NCI-H146 treated with DMSO at 0.1 percent for 48 hours (cell line): ENCODE measurements at regions not wholly inside any gene's neighbourhood (a gene's known extent, or its start where the extent isn't known, plus 50 kb on each side); places are given as distances from the start of the nearest gene placed in this dataset.

ENCODE experiments used
- DNase-seq: peaks from one replicate; lab custom pipeline; 2025; ENCODE audit not compliant: unreplicated experiment; lab: John Stamatoyannopoulos, UW

DNA sequence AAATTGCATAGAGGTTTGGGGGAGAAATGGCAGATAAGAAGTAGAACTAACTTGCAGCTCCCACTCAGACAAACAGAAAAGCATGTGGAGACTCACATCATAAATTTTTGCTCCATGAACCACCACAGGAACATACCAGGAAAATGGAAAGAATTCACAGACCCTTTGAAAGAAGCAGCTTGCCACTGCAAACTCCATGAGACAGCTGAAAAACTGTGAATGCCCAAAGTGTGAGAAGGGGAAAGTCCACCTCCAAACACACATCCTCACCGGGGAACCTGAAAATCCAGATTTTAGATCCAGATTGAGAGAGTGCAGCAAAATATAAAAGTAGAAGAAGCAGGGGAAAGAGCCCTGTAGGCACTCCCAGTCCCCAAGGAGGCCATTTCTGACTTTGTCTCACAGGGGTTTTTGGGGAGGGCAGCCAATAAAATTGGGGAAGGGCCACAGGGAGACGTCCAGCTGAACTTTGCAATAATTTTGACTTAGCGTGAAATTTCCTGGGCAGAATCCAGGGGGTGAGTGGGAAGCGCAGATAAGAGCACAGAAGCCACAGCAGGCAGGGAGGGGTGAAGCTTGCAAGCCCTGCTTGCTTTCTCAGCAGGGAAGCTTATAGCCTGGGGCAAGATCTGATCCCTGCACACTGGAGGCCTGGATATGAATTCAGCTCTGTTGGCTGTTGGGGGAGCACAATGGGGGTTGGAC is 183.4 kb upstream of the UBE2E2 start:
- DNase-seq: peak; percentile 55

- DNase-seq: no peak
These were observed 174.8 kb upstream of the UBE2E2 start for GRCh38 chr3:23028294-23028693.

DNA sequence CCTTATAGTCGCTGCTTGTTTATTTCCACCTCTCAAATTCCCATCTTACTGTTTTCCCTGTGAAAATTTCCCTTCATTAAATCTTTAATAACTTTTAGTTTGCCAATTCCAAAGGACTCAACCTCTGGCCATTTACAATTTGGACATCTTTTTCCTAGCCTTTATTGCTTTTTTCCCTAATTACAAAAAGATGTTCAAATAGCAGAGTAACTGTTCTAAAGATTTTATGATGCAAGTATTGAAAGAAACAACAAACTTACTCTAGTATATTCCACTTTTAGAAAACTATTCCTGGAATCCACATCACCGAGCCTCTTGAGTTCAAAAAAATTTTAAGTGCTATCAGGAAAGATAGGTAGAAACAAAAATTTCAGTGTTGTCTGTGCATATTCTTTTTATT is 174.1 kb upstream of the UBE2E2 start:
- no peak for DNase-seq

DNA sequence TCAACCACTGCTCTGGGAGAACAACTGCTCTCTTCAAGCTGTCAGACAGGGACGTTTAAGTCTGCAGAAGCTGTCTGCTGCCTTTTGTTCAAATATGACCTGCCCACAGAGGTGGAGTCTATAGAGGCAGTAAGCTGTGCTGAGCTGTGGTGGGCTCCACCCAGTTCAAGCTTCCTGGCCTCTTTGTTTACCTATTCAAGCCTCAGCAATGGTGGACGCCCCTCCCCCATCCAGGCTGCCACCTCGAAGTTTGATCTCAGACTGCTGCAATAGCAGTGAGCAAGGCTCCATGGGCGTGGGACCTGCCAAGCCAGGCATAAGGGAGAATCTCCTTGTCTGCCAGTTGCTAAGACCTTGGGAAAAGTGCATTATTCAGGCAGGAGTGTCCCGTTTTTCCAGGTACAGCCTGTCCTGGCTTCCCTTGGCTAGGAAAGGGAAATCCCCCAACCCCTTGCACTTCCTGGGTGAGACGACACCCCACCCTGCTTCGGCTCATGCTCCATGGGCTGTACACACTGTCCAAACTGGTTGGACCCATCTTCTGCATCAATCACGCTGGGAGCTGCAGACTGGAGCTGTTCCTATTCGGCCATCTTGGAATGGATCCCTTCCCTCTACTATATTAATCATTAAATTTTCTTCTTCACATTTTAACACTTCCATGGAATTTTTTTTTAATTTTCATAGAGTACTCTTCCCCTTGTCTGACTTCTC is 167.0 kb upstream of the UBE2E2 start:
- no peak for DNase-seq

GRCh38 chr3:23036728-23037127 is 166.4 kb upstream of the UBE2E2 start:
- DNase-seq: no peak

DNA sequence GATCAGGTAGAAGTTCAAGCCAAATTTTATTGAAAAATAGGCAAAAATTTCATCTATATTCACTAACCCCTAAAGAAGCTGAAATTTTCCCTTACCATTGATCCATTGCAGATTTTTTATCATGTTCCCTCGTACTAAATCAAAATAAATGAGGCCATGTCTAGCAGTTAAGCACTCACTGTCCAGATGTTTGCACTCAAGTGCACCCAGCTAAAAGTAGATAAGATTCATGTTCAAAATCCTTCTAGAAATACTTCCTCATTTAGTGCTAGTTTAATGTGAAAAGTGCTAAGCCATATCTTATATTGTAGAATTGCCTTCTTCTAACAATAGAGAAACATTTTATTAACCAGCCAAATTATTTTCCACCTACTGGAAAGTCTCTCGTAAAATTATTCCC is 164.7 kb upstream of the UBE2E2 start:
- DNase-seq: no peak

- DNase-seq: no peak
These were observed 161.0 kb upstream of the UBE2E2 start for GRCh38 chr3:23041918-23042696.

- no peak for DNase-seq
These were observed 158.7 kb upstream of the UBE2E2 start for GRCh38 chr3:23044463-23044862.

DNA sequence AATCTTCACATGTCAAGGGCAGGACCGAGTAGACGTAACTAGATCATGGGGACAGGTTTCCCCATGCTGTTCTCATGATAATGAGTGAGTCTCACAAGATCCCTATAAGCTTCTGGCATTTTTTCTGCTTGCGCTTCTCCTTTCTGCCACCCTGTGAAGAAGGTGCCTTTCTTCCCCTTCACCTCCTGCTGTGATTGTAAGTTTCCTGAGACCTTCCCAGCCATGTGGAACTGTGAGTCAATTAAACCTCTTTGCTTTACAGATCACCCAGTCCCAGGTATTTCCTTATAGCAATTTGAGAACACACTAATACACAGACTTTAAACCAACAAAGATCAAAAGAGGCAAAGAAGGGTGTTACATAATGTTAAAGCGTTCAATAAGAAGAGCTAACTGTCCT is 156.6 kb upstream of the UBE2E2 start:
- no peak for DNase-seq

DNA sequence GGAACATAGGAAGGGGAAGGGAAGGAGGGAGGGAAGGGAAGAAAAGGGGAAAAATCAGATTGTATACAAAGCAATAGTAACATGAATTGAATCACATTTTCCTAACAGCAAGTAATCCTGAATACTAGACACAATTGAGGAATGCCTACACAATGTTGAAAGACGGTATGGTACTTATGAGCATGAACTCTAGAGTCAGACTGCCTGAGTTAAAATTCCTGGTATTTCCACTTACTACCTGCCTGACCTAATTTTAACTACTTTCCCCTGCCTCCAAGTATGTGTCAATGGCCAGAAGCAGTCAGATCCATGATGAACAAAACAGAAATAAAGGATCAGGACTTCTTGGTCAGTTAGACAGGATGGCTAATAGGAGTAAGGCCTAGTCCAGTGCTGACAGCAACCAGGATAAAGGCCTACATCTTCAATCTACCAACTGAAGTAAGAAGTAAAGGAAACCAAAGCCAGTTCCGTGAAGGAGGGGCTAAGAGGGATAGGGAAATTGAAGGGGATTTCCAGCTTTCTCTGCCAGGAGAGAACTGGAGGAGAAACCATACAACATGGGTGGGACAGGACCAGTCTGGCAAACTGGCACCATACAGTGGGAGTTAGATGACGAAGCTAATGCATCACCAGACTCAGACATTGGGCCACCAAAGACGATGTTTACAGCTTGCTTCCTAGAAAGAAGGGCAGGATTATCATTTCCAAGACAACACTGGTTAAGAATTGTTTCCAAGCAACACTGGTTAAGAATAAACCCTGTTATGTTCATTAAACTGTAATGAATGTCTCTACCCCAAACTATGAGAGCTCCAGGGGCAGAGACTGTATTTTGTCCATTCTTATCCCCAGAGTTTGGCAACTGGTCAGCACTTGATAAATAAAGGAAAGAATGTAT is 151.6 kb upstream of the UBE2E2 start:
- DNase-seq: no peak

DNA sequence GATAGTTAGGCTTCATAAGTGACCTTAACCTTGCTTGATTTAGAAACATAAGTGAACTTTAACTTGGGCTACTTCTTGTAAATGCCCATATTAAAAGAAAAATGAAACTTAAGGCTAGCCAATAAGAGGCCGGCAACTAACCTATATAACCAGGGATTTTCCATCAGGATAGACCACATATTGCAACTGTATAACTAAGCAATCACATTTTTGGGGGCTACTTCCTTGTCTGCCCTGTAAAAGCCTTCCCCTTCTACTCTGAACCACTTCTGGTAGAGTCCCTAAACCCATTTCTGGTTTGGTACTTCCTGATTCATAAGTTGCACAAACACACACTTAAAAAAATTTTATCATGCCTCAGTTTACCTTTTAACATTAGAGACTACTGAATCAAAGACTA is 150.9 kb upstream of the UBE2E2 start:
- no peak for DNase-seq

DNA sequence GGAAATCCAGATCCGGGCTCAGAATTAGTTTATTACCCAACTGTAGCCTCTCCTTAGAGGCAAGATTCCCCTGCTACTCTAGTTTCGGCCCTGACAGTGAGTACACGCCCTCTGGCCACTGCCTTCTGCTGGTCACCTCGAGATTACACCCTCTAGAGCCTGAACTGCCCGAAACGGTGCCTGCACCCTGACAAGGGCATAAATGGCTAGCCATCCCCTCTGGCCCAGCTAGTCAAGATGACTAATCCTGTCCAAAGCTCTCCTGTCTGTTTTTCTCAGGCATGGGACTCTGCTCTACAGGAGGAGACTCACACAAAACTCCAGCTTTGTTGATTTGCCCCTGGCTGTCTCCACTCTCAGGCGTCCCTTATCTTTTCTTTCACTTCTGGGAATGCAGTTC is 150.5 kb upstream of the UBE2E2 start:
- no peak for DNase-seq

DNA sequence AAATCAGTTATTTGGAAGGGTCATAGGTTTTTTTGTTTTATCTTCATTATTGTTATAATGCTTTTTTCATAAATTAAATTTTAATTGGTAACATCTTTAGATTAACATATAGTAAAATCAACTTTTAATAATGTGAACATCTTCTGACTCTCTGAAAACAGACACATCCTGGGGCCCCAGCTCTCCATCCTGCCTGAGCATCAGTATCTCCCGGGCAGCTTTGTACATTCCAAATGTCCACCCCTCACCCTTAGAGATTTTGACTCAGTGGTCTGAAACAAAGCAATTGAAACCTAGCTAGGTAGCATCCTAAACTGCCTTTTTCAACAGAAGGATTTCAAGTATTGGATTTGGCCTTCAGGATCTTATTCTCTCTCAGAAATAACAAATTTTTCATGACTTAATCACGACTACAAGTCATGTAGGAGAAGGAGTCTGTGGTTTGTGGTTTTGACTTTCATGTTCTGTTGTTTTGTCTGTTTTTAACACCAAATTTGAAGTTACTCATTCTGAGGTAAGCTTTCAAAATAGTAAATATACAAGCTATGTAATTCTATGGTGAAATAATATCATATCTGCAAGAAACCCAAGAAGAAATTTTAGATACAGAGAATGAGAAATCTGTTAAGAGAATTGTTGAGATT is 147.3 kb upstream of the UBE2E2 start:
- DNase-seq: no peak

- DNase-seq: no peak
These were observed 140.5 kb upstream of the UBE2E2 start for GRCh38 chr3:23062582-23062981.

- DNase-seq: no peak
These were observed 140.1 kb upstream of the UBE2E2 start for GRCh38 chr3:23062982-23063381.

- DNase-seq: no peak
These were observed 136.0 kb upstream of the UBE2E2 start for GRCh38 chr3:23067116-23067515.

DNA sequence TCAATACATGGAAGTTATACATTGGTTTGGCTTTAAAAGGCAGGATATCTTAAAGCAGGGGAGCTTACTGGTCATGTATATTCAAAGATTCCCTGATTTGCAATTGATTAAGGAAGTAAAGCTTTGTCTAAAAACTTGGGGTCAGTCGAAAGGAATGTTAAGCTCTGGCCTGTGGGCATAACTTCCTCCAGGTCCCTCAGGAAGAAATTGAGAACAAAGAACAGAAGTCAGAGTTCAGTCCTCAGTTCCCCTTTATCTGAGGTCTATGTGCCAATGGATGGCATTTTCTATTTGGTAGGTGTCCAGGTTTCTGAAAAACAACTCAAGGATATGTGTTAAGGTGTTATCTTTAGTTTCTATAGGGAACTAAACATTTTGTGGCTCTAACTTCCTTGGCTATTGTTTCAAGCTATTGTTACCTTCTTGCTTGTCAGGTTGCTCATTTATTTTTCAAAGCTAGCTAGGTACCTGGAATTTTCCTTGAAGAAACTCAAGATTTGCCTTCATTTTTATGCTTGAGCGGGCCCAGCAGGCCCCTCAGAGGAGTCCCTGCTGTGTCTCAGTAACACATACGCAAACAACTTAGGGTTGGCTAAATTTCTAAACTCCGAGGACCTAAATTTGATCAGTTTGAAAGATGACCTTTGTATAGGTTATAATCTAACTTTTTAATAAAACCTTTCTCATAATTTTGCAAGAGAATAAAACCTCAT is 135.0 kb upstream of the UBE2E2 start:
- no peak for DNase-seq

GRCh38 chr3:23071296-23071695 is 131.8 kb upstream of the UBE2E2 start:
- no peak for DNase-seq

GRCh38 chr3:23071758-23072157 is 131.4 kb upstream of the UBE2E2 start:
- DNase-seq: no peak

DNA sequence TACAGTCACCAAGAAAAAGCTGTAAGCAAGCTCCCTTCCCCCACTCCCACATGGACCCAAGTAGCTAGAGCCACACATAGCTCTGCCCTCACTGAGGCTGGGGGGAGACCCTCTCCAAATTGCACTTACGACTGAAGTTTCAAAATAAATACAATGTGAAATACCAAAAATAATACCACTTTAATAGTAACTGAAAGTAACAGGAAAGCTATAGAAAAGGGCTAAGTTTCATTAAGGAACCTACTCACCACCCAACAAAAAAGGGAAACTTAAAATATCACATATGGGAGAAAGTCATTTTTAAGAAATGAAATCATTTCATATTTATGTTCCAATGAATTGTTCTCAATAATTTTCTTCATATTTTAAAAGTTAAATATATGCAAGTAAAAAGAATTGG is 130.4 kb upstream of the UBE2E2 start:
- no peak for DNase-seq
